ENCODE measurements at regions not wholly inside any gene's neighbourhood (a gene's known extent, or its start where the extent isn't known, plus 50 kb on each side); places are given as distances from the start of the nearest gene placed in this dataset.

GRCh38 chr9:81874250-81874649 is 54.0 kb upstream of the SPATA31D4 start:
- no peak for TF ChIP-seq CTCF (IDR thresholded peaks at IDR 0.05; ENCODE audit: low read length, missing control alignments)
- H3K4me3 ChIP-seq (replicated peaks; ENCODE audit: low read depth, low read length) = no peak overlapping the region
- DNase-seq (ENCODE audit: low read depth) = no peak

GRCh38 chr9:81874931-81875330 is 53.3 kb upstream of the SPATA31D4 start:
- no peak overlapping the region for H3K4me3 ChIP-seq (replicated peaks; ENCODE audit: low read depth, low read length)
- no peak for TF ChIP-seq CTCF (IDR thresholded peaks at IDR 0.05; ENCODE audit: low read length, missing control alignments)
- peak; percentile 97 for DNase-seq (ENCODE audit: low read depth)

- H3K4me3 ChIP-seq (replicated peaks; ENCODE audit: low read depth, low read length) = no peak overlapping the region
- no peak for DNase-seq (ENCODE audit: low read depth)
- TF ChIP-seq CTCF (IDR thresholded peaks at IDR 0.05; ENCODE audit: low read length, missing control alignments) = no peak
These were observed 51.2 kb upstream of the SPATA31D4 start for GRCh38 chr9:81877047-81877446.
